ENCODE measurements at regions not wholly inside any gene's neighbourhood (a gene's known extent, or its start where the extent isn't known, plus 50 kb on each side); places are given as distances from the start of the nearest gene placed in this dataset.
"Not testable (repeated sequence)": the region's sequence is repeated elsewhere in the genome, so short reads cannot be mapped to it uniquely, and the experiment has no call there.

DNA sequence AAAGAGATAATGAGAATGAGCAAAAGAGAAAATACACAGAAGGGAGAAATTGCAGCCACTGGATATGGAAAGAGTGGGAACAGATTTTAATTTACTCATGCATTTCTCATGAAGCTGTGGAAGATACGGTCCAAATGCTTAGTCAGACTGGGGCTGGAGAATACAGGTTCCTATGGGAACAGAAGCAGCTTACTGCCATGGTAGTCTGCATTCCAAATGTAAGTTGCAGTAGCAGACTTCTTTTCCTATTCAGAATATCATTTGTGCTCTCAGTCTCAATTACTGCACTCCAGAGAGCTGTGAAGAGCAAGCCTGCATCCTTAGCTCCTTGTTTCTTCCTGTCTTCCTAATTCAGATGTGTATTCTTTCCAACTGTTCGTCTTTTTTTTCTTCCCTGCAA, 190.8 kb upstream of the TMEM196 start:
- H3K4me3 ChIP-seq (ENCODE audit: low read depth, low read length) = no peak overlapping the region
- TF ChIP-seq, protein P1, sequence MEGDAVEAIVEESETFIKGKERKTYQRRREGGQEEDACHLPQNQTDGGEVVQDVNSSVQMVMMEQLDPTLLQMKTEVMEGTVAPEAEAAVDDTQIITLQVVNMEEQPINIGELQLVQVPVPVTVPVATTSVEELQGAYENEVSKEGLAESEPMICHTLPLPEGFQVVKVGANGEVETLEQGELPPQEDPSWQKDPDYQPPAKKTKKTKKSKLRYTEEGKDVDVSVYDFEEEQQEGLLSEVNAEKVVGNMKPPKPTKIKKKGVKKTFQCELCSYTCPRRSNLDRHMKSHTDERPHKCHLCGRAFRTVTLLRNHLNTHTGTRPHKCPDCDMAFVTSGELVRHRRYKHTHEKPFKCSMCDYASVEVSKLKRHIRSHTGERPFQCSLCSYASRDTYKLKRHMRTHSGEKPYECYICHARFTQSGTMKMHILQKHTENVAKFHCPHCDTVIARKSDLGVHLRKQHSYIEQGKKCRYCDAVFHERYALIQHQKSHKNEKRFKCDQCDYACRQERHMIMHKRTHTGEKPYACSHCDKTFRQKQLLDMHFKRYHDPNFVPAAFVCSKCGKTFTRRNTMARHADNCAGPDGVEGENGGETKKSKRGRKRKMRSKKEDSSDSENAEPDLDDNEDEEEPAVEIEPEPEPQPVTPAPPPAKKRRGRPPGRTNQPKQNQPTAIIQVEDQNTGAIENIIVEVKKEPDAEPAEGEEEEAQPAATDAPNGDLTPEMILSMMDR (IDR thresholded peaks at IDR 0.05; ENCODE audit: insufficient read depth, low read depth, low read length) = no peak
- DNase-seq (ENCODE audit: low read depth) = no peak

DNA sequence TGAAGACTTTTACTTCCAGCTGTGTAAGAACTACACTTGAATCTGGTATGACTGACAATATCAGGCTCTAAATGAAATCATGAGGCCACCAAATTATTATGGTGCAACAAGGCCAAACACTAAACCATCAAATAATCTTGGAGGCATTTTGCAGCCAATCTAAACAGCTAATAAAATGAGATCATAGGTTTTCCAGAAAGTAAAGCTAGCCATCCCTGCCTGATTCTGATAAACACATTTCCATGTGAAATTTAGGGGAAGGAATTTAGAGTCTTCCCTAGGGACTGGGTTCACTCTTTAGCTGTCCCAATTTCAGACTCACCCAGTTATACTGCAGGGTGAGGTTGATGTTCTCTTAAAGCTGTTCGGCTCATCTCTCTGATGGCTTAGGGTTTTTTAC, 190.3 kb upstream of the TMEM196 start:
- no peak overlapping the region for H3K4me3 ChIP-seq (ENCODE audit: low read depth, low read length)
- DNase-seq (ENCODE audit: low read depth) = no peak
- TF ChIP-seq, protein P1 (IDR thresholded peaks at IDR 0.05; ENCODE audit: insufficient read depth, low read depth, low read length) = no peak

- H3K4me3 ChIP-seq (ENCODE audit: low read depth, low read length) = no peak overlapping the region
- DNase-seq (ENCODE audit: low read depth) = peak; percentile 77
- TF ChIP-seq, protein P1 (IDR thresholded peaks at IDR 0.05; ENCODE audit: insufficient read depth, low read depth, low read length) = no peak
Measured at GRCh38 chr7:19958309-19958896, 185.0 kb upstream of the TMEM196 start.

GRCh38 chr7:19957664-19958063, 184.2 kb upstream of the TMEM196 start:
- peak; percentile 51 for DNase-seq (ENCODE audit: low read depth)
- TF ChIP-seq, protein P1 (IDR thresholded peaks at IDR 0.05; ENCODE audit: insufficient read depth, low read depth, low read length) = no peak
- no peak overlapping the region for H3K4me3 ChIP-seq (ENCODE audit: low read depth, low read length)

DNA sequence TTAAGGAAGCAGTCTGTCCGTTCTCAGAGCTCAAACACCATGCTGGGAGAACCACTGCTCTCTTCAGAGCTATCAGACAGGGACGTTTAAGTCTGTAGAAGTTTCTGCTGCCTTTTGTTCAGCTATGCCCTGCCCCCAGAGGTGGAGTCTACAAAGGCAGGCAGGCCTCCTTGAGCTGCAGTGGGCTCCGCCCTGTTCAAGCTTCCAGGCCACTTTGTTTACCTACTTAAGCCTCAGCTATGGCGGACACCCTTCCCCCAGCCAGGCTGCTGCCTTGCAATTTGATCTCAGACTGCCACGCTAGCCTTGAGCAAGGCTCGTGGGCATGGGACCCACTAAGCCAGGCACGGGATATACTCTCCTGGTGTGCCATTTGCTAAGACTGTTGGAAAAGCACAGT, 180.7 kb upstream of the TMEM196 start:
- not testable (repeated sequence) for H3K4me3 ChIP-seq (ENCODE audit: low read depth, low read length); DNase-seq (ENCODE audit: low read depth)

DNA sequence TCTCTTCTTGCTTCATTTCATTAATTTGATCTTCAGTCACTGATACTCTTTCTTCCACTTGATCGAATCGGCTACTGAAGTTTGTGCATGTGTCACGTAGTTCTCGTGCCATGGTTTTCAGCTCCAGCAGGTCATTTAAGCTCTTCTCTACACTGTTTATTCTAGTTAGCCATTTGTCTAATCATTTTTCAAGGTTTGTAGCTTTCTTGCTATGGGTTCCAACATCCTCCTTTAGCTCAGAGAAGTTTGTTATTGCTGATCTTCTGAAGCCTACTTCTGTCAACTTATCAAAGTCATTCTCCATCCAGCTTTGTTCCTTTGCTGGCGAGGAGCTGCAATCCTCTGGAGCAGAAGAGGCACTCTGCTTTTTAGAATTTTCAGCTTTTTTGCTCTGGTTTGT, 180.0 kb upstream of the TMEM196 start:
- DNase-seq (ENCODE audit: low read depth); H3K4me3 ChIP-seq (ENCODE audit: low read depth, low read length): not testable (repeated sequence)

DNA sequence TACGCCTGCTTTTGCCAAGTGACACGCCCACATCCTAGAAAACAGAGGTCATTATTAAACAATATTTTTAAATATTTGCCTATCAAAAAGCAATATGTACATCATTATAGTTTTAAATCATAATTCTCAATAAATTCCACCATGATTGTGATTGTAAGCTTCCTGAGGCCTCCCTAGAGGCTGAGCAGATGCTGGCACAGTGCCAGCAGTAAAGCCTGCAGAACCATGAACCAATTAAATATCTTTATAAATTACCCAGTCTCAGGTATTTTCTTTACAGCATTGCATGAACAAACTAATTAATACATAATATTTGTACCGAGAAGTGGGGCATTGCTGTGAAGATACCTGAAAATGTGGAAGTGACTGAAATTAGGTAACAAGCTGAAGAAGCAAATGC, 174.7 kb upstream of the TMEM196 start:
- H3K4me3 ChIP-seq (ENCODE audit: low read depth, low read length) = no peak overlapping the region
- TF ChIP-seq, protein P1 (IDR thresholded peaks at IDR 0.05; ENCODE audit: insufficient read depth, low read depth, low read length) = no peak
- no peak for DNase-seq (ENCODE audit: low read depth)

DNA sequence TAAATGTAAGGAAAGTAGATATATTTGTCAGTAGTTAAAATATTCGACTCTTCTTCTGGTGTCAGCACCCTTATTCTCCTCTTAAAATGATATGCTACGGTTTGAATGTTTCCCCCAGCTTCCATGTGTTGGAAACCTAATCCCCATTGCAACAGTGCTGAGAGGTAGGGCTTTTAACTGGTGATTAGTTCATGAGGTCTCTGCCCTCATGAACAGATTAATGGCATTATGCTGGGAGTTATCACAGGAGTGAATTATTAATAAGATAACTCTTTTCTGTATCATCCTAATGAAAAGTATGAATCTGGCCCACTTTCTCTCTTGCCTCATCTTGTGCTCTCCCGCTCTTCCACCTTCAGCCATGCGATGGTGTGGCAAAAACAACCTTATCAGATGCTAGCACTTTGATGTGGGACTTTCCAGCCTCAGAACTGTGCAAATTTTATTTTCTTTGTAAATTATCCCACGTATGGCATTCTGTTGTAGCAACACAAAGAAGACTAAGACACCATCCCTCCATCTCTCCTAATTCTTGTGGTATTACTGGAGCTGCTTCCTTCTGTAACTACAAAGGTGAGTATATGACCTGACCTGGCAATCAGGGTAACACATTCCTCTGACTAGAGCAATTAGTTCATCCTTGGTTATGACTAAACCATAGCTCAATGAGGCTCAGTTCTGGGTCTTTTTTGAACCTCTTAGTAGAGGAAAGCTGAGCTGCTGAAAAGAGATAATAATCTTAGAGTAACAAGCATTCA, 171.1 kb upstream of the TMEM196 start:
- no peak overlapping the region for H3K4me3 ChIP-seq (ENCODE audit: low read depth, low read length)
- TF ChIP-seq, protein P1 (IDR thresholded peaks at IDR 0.05; ENCODE audit: insufficient read depth, low read depth, low read length) = no peak
- DNase-seq (ENCODE audit: low read depth) = no peak

Data from fibroblast of villous mesenchyme (primary cell).